ENCODE measurements at regions not wholly inside any gene's neighbourhood (a gene's known extent, or its start where the extent isn't known, plus 50 kb on each side); places are given as distances from the start of the nearest gene placed in this dataset.

DNA sequence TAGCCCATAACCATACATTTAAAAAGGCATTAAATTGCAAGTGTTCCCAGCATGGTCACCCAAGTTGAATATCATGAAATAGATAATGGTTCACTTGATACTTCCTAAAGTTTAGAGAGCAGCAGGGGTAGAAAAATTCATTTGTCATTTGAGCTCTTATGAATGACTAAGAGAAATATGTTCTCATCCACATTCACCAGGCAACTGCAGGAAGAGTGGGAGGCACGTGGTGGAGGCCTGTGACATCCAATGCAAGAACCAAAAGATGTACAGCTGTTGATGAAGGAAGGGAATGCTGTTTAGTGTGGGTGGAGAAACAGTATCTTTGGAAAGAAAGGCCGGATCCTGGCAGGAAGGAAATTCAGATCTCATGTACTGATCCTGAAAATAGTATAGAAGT is 473.1 kb downstream of the ADGRL2 start:
- Histone ChIP-seq H3K4me1 (no peaks in the 10 kb centered on the region), H3K27ac (no peak overlapping the region), H3K4me3 (no peak overlapping the region), H3K36me3 (no peaks in the 10 kb centered on the region), H3K9me3 (no peaks in the 10 kb centered on the region), H3K27me3 (no peaks in the 10 kb centered on the region)
- TF ChIP-seq, protein P1, sequence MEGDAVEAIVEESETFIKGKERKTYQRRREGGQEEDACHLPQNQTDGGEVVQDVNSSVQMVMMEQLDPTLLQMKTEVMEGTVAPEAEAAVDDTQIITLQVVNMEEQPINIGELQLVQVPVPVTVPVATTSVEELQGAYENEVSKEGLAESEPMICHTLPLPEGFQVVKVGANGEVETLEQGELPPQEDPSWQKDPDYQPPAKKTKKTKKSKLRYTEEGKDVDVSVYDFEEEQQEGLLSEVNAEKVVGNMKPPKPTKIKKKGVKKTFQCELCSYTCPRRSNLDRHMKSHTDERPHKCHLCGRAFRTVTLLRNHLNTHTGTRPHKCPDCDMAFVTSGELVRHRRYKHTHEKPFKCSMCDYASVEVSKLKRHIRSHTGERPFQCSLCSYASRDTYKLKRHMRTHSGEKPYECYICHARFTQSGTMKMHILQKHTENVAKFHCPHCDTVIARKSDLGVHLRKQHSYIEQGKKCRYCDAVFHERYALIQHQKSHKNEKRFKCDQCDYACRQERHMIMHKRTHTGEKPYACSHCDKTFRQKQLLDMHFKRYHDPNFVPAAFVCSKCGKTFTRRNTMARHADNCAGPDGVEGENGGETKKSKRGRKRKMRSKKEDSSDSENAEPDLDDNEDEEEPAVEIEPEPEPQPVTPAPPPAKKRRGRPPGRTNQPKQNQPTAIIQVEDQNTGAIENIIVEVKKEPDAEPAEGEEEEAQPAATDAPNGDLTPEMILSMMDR (IDR thresholded peaks at IDR 0.05), result no peak
- no peak for TF ChIP-seq POLR2A (IDR thresholded peaks at IDR 0.05)
- no peak for ATAC-seq
- no peak for DNase-seq
- intact Hi-C loops (cut with DNase I), result no loop called here
- WGBS (ENCODE audit: insufficient coverage, low coverage, low lambda C conversion rate, missing lambda C conversion rate), result 45% methylated on average over 2 of the region's 2 CpGs

DNA sequence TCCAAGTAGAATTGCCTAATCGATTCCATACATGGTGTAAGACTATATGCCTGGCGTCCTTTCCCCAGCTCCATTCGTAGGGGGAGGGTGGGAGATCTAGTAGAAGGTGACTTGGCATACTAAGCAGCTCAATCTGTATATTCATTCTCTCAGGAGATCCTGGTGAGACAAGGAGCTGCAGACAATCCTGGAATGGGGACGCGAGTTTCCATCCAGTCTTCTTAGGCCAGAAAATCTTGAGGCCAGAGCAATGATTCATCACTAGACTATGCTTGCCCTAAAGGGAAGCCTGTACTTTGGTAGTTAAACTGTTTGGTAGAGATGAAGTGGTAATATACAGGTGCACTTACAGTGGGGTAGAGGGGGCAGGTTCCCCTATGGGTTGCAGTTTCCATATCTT is 468.7 kb downstream of the ADGRL2 start:
- no peak overlapping the region for H3K4me3 ChIP-seq
- H3K27ac ChIP-seq, result no peak overlapping the region
- WGBS (ENCODE audit: insufficient coverage, low coverage, low lambda C conversion rate, missing lambda C conversion rate), result 63% methylated on average over 4 of the region's 5 CpGs
- no peak for TF ChIP-seq POLR2A (IDR thresholded peaks at IDR 0.05)
- TF ChIP-seq, protein P1 (IDR thresholded peaks at IDR 0.05), result no peak
- ATAC-seq, result no peak
- DNase-seq, result no peak
- no peaks in the 10 kb centered on the region for H3K9me3 ChIP-seq
- intact Hi-C loops (cut with DNase I), result no loop called here
- H3K4me1 ChIP-seq, result no peaks in the 10 kb centered on the region
- H3K36me3 ChIP-seq, result no peaks in the 10 kb centered on the region
- H3K27me3 ChIP-seq, result no peaks in the 10 kb centered on the region

DNA sequence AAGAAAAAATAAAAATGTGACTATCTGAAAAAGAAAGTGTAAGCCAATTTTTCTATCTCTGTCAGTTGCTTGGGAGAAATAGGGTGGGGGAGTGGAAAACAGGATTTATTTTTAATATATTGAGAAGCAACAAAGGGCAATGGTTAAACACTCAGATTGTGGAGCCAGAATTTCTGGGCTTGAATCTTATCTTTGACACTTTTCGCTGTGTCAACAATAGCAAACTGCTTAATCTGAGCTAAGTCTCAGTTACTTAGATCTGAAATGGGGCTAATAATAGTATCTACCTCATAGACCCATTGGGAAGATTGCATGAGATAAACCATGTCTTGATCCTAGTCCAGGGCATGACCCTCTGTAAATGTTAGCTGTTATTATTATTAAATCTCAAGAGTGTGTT is 468.1 kb downstream of the ADGRL2 start:
- 100% methylated on average over 1 of the region's 1 CpG for WGBS (ENCODE audit: insufficient coverage, low coverage, low lambda C conversion rate, missing lambda C conversion rate)
- Histone ChIP-seq H3K27me3 (no peaks in the 10 kb centered on the region), H3K4me1 (no peaks in the 10 kb centered on the region), H3K9me3 (no peaks in the 10 kb centered on the region), H3K36me3 (no peaks in the 10 kb centered on the region), H3K4me3 (no peak overlapping the region), H3K27ac (no peak overlapping the region)
- DNase-seq (no peak), ATAC-seq (no peak)
- intact Hi-C loops (cut with DNase I), result no loop called here
- TF ChIP-seq POLR2A (IDR thresholded peaks at IDR 0.05), result no peak
- TF ChIP-seq, protein P1 (IDR thresholded peaks at IDR 0.05), result no peak

DNA sequence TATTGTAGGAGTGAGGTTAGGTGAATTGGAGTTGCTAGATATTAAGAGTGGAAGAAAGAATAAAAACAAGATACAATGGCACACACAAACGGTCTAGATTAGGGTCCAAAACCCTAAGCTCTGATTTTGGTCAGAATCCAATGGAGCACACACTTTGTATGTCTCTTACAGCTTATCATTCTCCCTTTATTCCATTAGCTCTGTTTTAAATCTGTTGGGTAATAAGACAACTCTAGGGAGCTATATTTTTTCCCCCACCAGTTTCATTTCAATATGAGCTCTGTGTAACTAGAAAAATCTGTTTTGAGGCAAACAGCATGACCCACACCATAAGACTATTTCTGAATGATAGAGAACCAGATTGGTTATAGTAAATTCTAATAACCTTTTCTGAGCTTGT is 465.6 kb downstream of the ADGRL2 start:
- ATAC-seq (no peak), DNase-seq (no peak)
- Histone ChIP-seq H3K4me1 (no peaks in the 10 kb centered on the region), H3K4me3 (no peak overlapping the region), H3K9me3 (no peaks in the 10 kb centered on the region), H3K27ac (no peak overlapping the region), H3K27me3 (no peaks in the 10 kb centered on the region), H3K36me3 (no peaks in the 10 kb centered on the region)
- intact Hi-C loops (cut with DNase I), result no loop called here
- whole genome bisulfite sequencing (ENCODE audit: insufficient coverage, low coverage, low lambda C conversion rate, missing lambda C conversion rate), result 30% methylated on average over 1 of the region's 1 CpG
- no peak for TF ChIP-seq POLR2A (IDR thresholded peaks at IDR 0.05)
- TF ChIP-seq, protein P1 (IDR thresholded peaks at IDR 0.05), result no peak

DNA sequence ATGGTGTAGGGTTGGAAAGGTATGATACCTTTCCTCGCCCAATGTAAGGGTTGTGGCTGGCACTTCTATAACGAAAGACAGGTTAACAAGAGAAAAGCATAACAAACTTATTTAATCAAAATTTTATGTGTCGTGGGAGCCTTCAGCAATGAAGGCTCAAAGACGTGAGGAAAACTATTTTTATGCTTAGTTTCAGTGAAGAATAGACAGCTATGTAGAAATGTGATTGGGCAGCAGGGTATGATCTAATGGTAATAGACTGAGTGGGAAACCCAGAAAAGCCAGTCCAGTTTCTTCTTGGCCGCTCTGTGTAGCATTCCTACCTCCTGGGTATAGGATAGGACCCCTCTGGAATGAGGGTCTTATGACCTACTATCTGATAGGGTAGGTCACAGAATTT is 464.7 kb downstream of the ADGRL2 start:
- no peak for TF ChIP-seq POLR2A (IDR thresholded peaks at IDR 0.05)
- Histone ChIP-seq H3K36me3 (no peaks in the 10 kb centered on the region), H3K27ac (no peak overlapping the region), H3K4me3 (no peak overlapping the region), H3K27me3 (no peaks in the 10 kb centered on the region), H3K4me1 (no peaks in the 10 kb centered on the region), H3K9me3 (no peaks in the 10 kb centered on the region)
- ATAC-seq, result no peak
- no peak for DNase-seq
- 78% methylated on average over 5 of the region's 5 CpGs for WGBS (ENCODE audit: insufficient coverage, low coverage, low lambda C conversion rate, missing lambda C conversion rate)
- intact Hi-C loops (cut with DNase I), result no loop called here

Data from right lobe of liver (tissue), 6 donors.